22Rv1 (cell line): ENCODE measurements at regions not wholly inside any gene's neighbourhood (a gene's known extent, or its start where the extent isn't known, plus 50 kb on each side); places are given as distances from the start of the nearest gene placed in this dataset.

Source experiments
- ZFX ChIP-seq: fragments of 450-650 bp; IDR thresholded peaks from 2 replicates; pipeline ENCODE4 v1.6.1; 2017; ENCODE audit warnings: antibody characterized with exemption, borderline replicate concordance
- TF ChIP-seq, protein P1 (sequence below): fragments of 450-650 bp; IDR thresholded peaks from 2 replicates; pipeline ENCODE4 v1.5.1; 2017; ENCODE audit warnings: mild to moderate bottlenecking

DNA sequence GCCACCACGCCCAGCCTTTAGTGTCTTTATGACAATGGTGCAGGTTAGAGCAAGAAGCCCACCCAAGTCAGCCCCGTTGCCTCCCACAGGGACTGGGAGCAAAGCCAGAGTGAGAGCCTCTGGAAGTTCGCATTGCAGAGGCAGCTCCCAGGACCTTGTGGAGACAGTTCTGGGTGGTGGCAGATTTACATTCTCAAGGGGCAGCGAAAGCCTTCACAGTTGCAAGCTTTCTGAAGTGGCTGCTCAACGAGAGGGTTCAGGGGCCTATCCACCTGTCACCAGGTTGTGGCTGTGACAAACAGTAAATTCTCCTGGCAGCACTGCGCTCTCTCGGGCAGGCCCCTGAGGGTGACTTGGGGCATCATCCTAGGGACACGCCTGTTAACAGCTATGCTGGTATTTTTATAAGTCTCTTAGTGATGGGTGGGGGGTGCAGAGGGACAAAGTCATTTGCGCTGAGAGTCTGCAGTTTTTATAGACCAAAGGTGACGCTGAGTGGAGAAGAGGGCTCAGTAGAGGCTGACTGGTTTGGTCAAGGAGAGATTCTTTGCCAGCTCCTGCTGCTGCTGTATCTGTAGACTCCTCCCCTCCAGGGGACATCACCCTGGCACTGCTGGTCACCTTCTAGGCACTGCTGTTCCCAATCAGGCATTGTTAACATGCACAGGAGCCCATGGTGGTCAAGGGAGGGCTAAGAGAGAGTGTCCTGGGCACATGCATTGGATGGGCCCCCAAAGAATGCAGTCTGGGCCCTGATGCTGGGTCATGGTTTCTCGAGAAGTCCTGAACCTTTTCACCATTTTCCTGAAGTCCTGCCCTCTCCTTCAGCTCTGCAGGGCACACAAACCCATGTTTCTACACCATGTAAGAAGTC is 57.5 kb upstream of the KLF13 start:
- TF ChIP-seq, protein P1, sequence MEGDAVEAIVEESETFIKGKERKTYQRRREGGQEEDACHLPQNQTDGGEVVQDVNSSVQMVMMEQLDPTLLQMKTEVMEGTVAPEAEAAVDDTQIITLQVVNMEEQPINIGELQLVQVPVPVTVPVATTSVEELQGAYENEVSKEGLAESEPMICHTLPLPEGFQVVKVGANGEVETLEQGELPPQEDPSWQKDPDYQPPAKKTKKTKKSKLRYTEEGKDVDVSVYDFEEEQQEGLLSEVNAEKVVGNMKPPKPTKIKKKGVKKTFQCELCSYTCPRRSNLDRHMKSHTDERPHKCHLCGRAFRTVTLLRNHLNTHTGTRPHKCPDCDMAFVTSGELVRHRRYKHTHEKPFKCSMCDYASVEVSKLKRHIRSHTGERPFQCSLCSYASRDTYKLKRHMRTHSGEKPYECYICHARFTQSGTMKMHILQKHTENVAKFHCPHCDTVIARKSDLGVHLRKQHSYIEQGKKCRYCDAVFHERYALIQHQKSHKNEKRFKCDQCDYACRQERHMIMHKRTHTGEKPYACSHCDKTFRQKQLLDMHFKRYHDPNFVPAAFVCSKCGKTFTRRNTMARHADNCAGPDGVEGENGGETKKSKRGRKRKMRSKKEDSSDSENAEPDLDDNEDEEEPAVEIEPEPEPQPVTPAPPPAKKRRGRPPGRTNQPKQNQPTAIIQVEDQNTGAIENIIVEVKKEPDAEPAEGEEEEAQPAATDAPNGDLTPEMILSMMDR: no peak
- no peak for TF ChIP-seq ZFX
